Gastrocnemius medialis (tissue), 4 donors: ENCODE measurements at regions not wholly inside any gene's neighbourhood (a gene's known extent, or its start where the extent isn't known, plus 50 kb on each side); places are given as distances from the start of the nearest gene placed in this dataset.

Experiments used
- POLR2A ChIP-seq, 2 donors: fragments of 450-650 bp; IDR thresholded peaks; one replicate each; pipeline ENCODE4 v1.6.1; 2017; ENCODE audit warnings: antibody characterized with exemption in 2 of 2, mild to moderate bottlenecking in 2 of 2, moderate library complexity in 2 of 2
- TF ChIP-seq, protein P1 (sequence below), 5 experiments: fragments of 450-650 bp in 3 of 5; fragments of 200-600 bp in 2 of 5; sonication (generic) in 2 of 5; IDR thresholded peaks in 4 of 5; conservative IDR thresholded peaks in 1 of 5; 1 replicate in 4 of 5; 2 replicates in 1 of 5; pipeline ENCODE4 v1.5.1; 2016 to 2019; ENCODE audit warnings: antibody characterized with exemption in 5 of 5, mild to moderate bottlenecking in 3 of 5, moderate library complexity in 3 of 5

- TF ChIP-seq POLR2A (IDR thresholded peaks at IDR 0.05) = no peak
- TF ChIP-seq, protein P1, sequence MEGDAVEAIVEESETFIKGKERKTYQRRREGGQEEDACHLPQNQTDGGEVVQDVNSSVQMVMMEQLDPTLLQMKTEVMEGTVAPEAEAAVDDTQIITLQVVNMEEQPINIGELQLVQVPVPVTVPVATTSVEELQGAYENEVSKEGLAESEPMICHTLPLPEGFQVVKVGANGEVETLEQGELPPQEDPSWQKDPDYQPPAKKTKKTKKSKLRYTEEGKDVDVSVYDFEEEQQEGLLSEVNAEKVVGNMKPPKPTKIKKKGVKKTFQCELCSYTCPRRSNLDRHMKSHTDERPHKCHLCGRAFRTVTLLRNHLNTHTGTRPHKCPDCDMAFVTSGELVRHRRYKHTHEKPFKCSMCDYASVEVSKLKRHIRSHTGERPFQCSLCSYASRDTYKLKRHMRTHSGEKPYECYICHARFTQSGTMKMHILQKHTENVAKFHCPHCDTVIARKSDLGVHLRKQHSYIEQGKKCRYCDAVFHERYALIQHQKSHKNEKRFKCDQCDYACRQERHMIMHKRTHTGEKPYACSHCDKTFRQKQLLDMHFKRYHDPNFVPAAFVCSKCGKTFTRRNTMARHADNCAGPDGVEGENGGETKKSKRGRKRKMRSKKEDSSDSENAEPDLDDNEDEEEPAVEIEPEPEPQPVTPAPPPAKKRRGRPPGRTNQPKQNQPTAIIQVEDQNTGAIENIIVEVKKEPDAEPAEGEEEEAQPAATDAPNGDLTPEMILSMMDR (IDR thresholded peaks at IDR 0.05 in 4 of 5, conservative IDR thresholded peaks at IDR 0.05 in 1 of 5) = no peak
Measured at GRCh38 chr12:91922674-91923073, 223.0 kb downstream of the BTG1 start.
